Colon (tissue), 2 donors: ENCODE measurements at regions not wholly inside any gene's neighbourhood (a gene's known extent, or its start where the extent isn't known, plus 50 kb on each side); places are given as distances from the start of the nearest gene placed in this dataset.
"Not testable (repeated sequence)": the region's sequence is repeated elsewhere in the genome, so short reads cannot be mapped to it uniquely, and the experiment has no call there.

ENCODE experiments used
- FAIRE-seq: peaks from 2 replicates; lab custom pipeline; 2012; peaks lifted over from hg19 to GRCh38; lab: Jason Lieb, UNC
- donor health status: control.
- donor health status: control.

DNA sequence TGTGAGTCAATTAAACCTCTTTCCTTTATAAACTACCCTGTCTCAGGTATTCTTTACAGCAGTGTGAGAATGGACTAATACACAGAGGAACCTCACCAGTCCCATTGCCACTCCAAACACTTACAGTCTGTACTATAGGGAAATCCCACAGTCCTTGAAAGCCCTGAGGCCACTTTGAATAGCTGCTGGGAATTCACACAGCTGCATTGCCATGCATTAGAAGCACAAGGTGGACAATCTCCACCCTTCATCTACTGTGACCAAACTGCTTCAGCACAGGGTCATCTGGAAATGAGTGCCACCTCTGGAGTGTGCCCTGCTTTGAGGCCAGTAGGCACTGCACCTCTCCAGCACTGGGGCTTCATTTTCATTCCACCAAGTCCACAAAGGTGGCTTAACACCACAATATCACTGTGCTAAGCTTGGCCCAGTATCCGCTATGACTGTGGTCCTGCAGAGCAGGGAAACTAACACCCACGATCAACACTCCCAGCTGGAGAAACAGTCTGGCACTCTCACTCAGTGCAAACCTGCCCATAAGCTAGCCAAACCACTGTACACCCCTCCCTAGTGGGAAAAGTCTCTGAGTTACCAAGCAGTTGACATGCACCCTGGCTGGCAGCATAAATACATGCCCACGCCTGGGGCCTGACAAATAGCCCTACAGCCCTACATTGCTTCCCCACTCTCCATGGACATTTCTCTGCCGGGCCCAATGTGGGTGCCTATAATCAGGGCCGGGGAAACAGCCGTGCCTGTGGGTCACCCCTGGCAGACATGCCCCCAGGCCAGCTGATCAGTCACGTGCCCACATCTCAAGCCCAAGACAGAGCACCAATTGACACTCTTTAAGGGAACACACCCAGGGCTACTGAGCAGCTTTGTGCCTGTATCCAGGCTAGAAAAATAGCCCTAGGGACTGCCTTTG lies 294.3 kb upstream of the MGAT4C start:
- FAIRE-seq: no peak

DNA sequence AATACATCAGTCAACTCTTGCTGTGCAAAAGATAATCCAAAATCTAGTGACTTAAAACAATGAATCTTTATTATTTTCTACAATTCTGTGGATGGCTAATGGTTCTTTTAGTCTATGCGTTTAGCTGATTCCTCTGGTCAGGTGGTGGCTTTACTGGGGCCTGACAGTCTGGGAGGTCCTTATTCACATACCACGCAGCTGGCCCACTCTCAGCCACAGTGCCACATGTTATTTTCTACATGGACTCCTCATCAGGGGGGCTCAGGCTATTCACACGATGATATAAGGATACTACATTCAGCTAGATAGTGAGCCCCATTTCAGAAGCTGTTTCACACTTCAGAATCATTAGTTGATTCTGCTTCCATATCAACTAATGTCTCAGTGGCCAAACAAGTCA lies 287.5 kb upstream of the MGAT4C start:
- no peak for FAIRE-seq

DNA sequence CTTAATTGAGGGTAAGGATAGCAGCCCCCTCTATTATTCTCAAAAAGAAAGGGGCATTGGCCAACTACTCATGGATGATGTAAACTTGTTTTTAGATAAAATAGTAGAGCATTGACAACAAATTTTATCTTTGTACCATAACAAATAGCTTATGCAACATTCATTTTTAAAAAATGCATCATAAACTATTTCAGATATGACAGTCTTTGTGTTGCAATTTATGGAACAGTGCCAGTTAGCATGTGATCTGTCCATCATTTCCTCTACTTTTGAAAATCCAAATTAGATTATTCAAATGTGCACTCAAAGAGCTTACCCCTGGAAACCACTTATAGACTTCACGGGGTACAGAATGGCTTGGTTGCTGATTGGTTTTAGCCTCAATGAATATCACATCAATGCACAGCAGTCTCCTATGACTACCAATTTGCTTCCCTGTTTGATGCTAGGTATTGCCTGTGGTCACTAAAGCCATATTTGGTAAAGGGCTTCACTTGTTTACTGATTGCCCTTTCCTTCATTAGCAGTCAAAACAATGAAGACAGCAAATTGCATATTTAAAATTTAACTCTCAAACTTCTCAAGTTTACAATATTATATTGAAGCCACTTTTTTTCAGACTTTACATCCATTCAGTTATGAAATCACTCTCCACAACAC lies 274.9 kb upstream of the MGAT4C start:
- no peak for FAIRE-seq

DNA sequence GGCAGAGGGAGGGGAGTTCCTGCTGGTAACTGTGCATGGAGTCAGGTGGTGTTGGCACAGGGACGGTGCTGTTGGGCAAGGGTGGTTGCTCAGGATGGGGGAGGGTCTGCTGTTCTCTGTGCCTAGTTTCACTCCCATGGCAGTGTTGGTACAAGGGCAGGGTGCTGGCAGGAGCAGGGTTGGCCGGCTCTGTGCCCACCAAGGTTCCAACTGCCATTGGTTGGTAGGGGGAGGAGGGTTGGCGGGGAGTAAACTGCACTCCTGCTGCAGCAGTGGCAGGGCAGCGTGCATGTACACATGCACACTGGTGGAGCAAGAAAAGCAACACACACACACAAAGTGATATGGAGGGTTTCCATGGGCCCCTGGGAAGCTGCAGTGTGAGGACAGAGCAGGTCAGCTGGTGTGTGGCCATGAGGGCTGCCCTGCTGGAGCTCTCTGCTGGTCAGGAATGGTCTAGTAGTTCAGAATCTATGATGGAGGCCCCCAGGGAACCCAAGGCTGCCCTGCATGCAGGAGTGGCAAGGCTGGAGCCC lies 269.9 kb upstream of the MGAT4C start:
- no peak for FAIRE-seq

DNA sequence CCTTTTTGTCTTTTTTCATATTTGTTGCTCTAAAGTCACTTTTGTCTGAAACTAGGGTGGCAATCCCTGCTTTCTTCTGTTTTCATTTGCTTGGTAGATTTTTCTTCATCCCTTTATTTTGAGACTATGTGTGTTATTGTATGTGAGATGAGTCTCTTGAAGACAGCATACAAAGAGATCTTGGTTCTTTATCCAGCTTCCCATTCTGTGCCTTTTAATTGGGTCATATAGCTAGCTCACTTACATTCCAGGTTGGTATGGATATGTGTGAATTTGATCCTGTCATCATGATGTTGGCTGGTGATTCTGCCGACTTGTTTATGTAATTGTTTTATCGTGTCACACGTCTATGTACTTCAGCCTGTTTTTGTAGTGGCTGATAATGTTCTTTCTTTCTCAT lies 267.7 kb upstream of the MGAT4C start:
- FAIRE-seq: no peak

DNA sequence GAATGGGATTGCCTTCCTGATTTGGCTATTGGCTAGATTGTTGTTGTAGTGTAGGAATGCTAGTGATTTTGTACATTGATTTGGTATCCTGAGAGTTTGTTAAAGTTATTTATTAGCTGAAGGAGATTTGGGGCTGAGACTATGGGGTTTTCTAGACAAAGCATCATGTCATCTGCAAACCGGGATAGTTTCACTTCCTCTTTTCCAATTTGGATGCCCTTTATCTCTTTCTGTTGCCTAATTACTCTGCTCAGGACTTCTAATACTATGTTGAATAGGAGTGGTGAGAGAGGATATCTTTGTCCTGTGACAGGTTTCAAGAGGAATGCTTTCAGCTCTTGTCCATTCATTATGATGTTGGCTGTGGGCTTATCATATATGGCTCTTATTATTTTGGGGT lies 265.7 kb upstream of the MGAT4C start:
- no peak for FAIRE-seq

DNA sequence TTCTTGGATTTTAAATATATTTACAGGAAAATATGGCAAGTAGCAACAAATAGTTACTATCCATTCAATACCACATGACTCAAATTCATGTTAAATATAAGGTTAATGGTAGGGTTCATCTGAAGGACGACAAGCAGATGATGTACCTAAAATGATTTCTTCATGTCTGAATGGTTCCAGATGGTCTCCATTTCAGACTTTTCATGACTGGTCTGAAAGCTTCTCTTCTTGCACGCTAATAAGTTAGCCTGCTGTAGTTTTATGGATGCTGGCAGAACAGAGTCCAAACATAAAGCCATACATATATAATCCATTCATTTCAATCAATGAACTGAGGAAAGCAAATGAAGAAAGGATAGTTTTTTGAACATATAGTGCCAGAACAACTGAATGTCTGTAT lies 257.0 kb upstream of the MGAT4C start:
- no peak for FAIRE-seq

DNA sequence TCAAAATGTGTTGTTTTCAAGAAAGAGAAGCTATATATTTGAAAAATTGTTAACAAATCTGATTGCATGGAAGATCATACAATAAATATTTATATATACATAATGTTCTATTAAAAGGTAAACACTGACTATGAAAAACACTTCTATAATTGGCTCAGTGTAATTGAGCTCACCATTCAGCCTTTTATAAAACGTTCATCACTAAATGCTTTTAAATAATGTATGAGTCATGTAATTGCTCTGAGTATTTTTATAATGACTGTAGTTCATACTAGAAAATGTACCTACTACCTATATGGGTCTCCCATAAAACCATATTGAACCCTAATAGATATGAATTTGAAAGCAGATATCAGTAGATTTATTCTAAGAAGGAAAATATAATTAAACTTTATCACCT lies 240.4 kb upstream of the MGAT4C start:
- no peak for FAIRE-seq

DNA sequence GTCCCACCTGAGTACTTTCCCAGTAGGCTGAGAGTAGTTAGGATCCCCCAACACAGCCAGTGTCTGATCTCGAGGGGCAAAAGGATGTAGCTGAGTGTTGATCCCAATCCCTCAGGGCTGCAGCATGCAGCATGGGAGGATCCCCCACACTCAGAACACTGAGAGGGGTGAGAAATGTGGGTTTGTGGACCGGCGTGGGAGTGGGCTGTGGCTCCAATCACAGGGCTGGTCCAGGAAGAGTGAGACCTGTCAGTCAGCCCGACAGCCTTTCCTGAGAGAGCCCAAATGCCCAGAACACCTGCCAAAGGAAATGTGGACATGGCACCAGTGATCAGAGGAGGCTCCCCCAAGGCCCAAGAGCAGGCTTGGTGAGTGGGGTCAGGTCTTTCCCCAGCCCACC lies 228.3 kb upstream of the MGAT4C start:
- no peak for FAIRE-seq

DNA sequence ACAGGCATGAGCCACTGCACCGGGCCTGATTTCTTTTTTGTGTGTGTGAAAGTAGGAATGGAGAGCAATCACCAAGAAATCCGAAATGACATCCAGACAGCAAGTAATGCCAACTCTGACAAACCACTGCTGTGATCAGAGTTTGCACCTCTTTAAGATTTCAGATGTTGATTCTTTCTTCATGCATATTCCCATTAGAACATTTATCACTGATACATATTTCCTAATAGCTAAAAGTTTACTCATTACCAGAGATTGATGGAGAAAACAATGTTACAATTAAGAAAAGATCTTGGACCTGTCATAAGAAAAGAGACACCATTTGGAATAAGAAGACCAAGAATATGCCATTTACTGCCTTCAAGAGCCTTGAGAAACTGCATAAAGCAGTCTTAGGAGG lies 217.0 kb upstream of the MGAT4C start:
- FAIRE-seq: no peak

DNA sequence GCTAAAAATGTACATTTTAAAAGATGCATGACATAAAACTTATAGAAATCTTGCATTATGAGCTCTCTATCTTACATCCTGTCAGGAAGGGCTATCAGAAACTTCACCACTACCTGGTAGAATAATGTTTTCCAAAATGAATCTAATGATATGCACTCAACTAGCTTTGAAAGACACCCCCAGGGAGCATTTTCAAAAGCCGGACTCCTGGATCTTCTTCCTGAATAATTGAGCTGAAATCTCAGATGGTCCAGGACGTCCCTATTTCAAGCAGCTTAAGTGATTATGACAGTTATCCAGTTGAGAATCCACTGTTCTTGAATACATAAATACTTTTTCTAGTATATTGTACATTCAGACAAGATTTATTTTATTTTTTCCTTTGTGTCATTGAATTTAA lies 200.6 kb upstream of the MGAT4C start:
- no peak for FAIRE-seq

DNA sequence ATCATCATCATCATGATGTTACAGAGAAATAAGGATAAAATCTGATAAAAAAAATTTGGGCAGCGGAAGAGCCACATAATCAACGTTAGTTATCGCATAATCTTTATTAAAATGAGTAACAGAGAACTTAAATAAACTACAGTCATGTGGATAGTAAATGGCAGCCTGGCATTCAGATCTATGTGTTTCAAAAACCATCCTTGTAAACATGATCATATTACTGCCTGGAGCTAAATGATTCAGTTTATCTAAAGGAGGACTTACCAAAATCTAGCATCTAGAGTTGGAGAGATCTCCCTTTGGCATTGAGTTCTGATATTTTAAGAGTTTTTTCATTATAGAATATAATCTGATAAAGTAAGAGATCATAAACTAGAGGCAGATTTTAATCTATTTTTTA lies 200.1 kb upstream of the MGAT4C start:
- FAIRE-seq: no peak

DNA sequence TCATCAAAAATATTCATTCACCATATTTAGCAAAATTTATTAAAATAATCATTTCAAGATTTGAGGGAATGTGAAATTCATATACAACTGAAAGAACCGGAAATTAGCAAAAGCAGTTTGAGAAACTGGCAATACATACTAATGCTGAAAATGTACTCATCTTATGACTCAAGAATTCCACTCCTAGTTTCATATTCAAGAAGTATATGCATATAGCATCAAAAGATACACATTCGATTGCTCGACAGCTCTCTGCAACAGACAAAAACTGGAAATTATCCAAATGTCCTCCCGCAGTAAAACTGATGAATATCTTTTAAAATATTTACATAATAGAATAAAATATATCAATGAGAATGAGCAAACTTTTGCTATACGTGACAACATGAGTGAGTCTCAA lies 189.2 kb upstream of the MGAT4C start:
- no peak for FAIRE-seq

DNA sequence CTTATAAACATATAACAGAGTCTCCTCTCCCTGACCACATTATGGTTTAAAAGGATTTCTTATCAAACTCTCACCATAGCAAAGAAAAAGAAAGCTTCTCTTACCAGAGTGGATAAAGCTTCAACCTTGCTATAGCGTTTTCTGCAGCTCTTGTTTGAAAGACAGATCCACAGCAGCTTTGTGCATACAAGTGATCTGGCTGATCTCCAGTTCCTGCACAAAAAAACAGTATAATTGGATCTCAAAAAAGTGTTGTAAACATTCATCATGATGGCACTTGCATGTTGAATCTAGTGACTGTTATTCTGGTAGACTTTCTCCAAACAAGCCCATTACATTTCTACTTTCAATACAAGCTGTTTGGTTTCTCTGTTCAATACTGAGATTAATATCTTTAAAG lies 178.9 kb upstream of the MGAT4C start:
- FAIRE-seq: no peak

DNA sequence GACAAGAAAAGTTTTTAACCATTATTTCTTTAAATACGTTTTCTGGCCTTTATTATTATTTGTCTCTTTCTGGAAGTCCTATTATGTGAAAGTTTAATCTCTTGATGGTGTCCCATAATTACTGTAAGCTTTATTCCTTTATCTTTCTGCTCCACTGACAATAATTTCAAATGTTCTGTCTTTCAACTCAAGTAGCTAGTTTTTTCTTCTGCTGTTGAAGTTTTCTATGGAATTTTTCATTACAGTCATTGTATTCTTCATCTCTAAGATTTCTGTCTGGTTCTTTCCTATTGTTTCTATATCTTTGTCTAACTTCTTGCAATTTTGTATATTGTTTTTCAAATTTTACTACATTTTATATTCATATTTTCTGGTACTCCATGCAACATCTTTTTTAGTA lies 173.6 kb upstream of the MGAT4C start:
- no peak for FAIRE-seq

DNA sequence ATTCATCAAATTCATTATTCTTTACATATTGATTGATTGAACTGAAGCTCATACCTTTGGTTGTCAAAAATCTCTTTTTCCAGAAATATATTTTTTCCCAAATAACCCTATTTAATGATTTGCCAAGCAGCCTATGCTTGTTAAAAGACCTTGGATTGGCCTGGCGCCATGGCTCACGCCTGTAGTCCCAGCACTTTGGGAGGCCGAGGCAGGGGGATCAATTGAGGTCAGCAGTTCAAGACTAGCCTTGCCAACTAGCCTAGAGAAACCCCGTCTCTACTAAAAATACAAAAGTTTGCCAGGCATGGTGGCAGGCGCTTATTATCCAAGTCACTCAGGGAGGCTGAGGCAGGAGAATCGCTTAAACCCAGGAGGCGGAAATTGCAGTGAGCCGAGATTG lies 165.1 kb upstream of the MGAT4C start:
- FAIRE-seq: no peak

DNA sequence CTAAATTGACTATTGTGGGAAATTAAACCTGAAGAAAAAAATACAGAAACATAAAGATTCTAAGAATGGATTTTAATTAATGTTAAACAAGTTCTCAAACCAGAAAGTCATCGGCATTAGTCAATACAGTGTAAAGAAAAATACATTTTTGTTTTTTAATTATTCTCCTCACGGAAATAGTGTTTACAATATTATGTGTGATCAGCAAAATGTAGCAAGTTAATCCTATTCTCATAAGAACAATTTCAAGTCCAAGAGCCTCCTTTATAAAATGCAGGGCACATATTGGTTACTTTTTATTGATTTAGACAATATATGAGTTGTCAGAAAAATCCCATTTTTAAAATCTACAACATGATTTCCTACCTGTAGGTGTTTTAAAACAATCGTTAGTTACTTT lies 158.0 kb upstream of the MGAT4C start:
- no peak for FAIRE-seq

DNA sequence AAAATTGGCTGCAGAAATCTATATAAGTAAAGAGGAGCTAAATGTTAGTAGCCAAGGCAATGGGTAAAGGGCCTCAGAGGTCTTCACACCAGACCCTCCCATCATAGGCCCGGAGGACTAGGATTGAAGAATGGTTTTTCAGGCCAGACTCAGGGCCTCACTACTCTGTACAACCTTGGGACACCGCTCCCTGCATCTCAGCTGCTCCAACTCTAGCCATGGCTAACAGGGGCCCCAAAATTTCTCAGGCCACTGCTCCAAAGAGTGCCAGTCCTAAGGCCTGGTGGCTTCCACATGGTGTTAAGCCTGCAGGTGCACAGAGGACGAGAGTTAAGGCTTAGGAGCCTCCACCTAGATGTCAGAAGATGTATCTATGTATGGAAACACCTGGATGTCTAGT lies 155.5 kb upstream of the MGAT4C start:
- no peak for FAIRE-seq

DNA sequence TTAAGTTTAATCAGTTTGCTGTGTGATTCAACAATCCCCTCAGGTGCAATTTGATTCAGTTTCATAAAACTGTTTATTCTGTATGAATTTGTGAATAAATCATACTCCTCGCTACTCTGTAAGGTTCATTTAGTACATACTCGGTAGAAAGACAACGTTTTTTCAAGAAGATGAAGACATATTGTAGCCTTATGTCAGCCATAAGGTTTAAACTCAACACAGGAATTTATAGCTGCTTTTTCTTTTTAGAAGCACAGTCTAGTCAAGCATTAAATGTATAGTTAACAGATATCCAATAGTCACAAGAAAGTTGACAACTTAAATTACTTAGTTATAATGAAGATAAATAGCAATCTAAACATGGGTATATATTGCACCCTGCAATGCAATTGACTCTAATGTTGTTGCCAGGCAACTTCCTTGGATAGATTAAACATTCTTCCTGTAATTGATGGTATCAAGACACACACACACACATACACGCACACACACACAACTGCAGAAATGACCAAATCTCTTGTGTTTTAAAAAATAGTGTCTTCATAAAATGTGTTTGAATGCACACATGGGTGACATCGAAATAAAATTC lies 151.5 kb upstream of the MGAT4C start:
- no peak for FAIRE-seq

DNA sequence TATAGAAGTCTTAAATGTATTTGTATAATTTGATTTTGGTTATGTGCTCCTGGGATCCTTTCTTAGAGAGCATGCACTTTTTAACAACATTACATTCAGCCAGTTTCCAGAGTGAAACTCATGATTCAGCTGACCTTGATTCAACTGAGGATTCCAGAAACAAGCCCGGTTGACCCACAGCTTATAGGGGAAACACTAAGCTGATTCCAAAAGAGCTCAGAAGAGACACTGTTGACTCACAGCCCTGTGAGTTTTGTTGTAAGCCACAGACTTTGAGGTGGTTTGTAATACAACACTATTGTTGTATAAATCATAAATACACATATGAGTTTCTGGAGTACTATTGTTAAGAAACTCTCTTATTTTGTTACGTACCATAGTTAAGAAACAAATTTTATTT lies 133.8 kb upstream of the MGAT4C start:
- FAIRE-seq: no peak

DNA sequence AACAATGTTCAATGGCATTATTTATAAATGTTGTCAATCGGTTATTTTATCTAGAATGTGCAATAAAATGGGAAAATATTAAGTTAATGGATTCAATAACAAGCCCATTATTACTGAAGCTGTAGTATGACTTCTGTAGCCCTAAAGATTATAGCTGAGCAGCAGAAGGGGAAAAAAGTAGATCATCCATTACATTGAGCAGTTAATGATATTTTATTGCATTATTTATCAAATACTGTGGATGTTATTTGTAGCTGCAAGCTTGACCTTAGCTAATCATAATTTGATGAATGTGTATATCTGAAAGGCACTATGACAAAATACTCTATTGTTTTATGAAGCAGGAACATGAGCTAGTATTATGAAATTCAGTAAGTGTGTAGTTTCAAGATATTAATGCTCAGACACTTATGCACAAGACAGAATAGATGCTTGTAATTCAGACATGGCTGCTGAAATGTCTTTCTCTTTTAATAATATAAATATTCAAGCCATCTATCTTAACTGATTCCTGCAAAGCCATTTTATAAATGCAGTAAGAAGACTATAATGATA lies 131.5 kb upstream of the MGAT4C start:
- FAIRE-seq: no peak

DNA sequence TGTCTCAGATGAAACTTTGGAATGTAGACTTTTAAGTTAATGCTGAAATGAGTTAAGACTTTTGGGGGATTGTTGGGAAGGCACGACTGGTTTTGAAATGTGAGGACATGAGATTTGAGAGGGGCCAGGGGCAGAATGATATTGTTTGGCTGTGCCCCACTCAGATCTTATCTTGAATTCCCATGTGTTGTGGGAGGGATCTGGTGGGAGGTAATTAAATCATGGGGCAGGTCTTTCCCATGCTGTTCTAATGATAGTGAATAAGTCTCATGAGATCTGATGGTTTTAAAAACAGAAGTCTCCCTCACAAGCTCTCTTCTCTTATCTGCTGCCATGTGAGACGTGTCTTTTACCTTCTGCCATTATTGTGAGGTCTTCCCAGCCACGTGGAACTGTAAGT lies 127.6 kb upstream of the MGAT4C start:
- FAIRE-seq: not testable (repeated sequence)

DNA sequence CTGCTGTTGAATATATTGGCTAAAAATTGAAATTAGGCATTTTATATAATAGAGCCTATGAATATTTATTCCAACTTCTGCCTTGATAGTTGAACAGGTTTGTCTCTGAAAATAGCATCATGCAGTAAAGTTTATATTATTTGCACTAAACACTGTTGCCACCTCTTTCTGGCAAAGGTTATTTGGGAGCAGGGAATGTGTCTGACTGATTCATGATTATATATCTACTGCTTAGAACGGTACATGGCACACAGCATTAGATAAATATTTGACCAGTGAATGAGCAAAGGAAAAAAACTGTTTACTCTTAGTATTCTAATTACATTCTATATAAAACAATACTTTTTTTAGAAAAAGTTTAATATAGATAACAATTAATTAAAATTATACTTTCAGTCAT lies 123.1 kb upstream of the MGAT4C start:
- FAIRE-seq: no peak
